ENCODE measurements at regions not wholly inside any gene's neighbourhood (a gene's known extent, or its start where the extent isn't known, plus 50 kb on each side); places are given as distances from the start of the nearest gene placed in this dataset.

- no peak for TF ChIP-seq CTCF (IDR thresholded peaks at IDR 0.05)
- TF ChIP-seq POLR2A (IDR thresholded peaks at IDR 0.05), result no peak
These were observed 737.1 kb downstream of the MECOM start for GRCh38 chr3:168926426-168926825.

All from ovary (tissue), 3 donors.